ENCODE measurements at regions not wholly inside any gene's neighbourhood (a gene's known extent, or its start where the extent isn't known, plus 50 kb on each side); places are given as distances from the start of the nearest gene placed in this dataset.
"Not testable (repeated sequence)": the region's sequence is repeated elsewhere in the genome, so short reads cannot be mapped to it uniquely, and the experiment has no call there.

DNA sequence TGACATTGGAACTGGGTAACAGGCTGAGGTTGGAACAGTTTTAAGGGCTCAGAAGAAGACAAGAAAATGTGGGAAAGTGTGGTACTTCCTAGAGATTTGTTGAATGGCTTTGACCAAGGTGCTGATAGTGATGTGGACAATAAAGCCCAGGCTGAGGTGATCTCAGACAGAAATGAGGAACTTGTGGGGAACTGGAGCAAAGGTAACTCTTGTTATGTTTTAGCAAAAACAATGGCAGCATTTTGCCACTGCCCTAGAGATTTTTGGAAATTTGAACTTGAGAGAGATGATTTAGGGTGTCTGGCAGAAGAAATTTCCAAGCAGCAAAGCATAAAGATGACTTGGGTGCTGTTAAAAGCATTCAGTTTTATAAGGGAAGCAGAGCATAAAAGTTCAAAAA, 474.7 kb upstream of the ADGRB3 start:
- FAIRE-seq (no peak), DNase-seq (ENCODE audit: low spot score) (no peak)

DNA sequence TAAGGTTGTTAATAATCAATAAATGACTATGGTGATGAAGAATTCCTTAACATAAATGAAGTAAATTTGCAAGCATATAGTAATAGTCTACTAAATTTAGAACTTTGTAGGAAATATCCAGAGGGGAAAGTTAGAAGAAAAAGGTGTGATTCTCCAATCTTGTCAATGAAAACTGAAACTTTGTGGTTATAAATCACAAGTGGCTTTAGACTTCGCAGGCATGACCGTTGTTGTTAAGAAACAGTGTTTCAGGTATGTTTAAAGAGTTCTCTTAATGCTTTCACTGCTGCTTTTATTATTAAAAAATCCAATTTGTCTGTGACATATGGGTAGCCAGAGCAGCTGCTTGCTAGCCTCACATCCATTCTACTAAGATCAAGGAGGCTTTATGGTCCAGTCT, 475.6 kb upstream of the ADGRB3 start:
- DNase-seq (ENCODE audit: low spot score) (no peak), FAIRE-seq (no peak)

DNA sequence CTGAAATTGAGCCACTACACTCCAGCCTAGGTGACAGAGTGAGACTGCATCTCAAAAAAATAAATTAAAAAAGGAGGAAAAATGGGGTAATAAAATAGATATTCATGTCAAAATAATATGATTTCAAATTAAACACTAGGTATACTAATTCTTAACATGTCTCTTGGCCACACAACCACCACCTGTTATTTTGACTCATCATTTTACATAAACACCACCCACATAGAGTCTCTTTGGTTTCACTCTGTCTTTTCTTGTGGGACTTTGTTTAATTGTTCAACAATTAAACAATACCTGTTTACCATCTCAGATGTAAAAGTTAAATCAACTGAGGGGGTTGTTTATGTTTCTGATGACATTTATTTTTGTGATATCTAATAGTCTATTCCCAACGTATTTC, 476.8 kb upstream of the ADGRB3 start:
- no peak for FAIRE-seq

DNA sequence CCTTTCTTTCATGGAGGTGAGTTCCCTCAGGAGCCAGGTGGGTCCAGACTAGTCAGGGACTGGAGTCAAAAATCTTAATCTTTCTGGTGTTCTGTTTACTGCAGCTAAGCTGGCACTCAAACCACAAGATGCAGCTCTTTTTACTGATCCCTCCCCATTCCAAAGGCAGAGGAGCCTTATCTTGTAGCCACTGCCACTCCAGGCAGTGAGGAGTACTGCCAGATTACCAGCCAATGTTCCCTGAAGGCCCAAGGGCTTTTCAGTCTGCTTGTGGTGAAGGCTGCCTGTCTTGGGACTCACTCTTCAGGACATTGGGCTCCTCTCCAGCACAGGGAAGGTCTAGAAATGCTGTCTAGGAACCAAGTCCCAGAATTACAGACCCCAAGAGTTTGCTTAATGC, 490.4 kb upstream of the ADGRB3 start:
- DNase-seq (ENCODE audit: low spot score) (no peak), FAIRE-seq (no peak)

More for the DNA sequence above, 476.8 kb upstream of the ADGRB3 start:
- DNase-seq (ENCODE audit: low spot score): no peak

DNA sequence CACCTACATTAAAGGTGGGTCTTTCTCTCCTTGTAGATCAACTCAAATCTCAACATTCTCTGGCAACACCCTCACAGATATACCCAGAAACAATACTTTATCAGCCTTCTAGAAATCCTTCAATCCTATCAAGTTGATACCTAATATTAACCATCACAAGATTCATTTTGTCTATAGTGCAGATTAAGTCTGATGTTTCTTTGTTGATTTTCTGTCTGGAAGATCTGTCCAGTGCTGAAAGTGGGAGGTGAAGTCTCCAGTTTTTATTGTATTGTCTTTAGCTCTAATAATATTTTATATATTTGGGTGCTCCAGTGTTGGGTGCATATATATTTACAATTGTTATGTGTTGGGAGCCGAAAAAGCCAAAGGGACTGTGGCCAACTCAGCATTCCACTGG, 493.9 kb upstream of the ADGRB3 start:
- DNase-seq (ENCODE audit: low spot score) (no peak), FAIRE-seq (no peak)

DNA sequence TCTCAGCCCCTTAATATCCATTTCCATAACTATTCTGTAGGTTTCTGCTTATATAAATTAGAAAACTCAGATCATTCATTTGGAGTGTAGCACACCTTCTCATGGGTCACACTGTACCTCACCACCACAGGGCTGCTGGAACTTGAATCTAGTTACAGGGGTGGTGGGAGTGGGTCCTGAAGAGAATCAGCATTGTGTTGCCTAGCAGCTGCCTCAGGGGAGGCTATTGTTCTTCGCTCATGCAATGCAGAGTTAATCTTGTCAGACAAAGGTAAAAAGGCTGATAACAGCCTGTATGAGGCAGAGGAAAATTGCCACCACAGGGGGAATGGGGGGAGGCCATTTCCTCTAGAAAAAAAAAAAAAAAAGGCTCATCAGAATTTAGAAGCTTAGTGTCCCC, 496.0 kb upstream of the ADGRB3 start:
- FAIRE-seq (no peak), DNase-seq (ENCODE audit: low spot score) (no peak)

DNA sequence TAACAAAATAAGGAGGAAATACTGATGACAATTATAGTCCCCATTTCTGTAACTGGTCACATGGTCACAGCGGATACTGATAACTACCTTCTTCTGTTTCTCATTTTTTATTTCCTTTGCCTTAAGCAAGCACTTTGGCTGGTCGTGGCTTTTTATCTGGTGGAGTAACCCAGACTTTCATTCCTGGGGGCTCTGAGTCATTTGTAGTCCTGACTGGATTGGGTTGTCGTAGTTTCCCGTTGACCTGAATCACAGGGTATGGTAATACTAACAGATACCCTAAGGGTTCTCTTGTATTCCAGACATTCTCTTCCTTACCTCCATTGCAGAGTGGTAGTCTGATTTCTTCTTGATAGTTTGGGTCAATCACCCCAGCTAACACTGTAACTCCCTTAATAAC, 500.3 kb upstream of the ADGRB3 start:
- FAIRE-seq (no peak), DNase-seq (ENCODE audit: low spot score) (no peak)

DNA sequence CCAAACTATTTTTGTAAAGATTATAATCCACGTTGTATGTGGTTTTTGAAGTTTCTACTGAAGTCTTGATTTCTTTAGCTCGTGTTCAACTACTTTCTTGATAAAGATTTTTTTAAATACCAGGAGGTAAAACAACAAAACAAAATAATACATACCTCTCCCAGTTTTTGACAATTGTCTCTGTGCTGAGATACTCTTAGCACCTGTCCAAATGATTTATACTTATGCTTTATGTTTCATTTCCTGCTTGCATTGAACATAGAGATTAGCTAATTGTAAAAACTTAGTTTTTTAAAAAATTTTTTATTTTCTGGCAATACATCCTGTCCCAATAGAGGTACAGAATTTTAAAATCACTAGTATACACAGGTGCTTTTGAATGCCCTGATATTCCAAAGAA, 506.9 kb upstream of the ADGRB3 start:
- DNase-seq (ENCODE audit: low spot score) (no peak), FAIRE-seq (no peak)

DNA sequence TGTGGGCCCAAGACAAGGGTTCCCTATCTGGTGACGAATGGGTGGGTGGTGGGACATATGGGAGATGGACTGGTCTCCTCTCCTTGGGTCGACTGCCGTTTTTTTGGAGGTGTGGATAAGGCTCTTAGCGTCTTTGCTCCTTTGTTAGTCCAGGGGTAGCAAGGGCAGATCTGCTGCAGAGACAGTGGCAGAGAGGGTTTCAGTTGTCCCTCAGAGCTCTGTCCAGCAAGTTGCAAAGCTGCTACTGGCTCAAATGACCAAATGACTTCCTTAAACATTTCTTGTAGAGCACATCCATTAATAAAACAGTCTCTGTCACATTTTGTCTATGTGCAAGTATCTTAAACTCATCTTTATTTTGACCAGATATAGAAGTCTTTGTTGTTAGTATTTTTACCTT, 508.0 kb upstream of the ADGRB3 start:
- no peak for FAIRE-seq
- DNase-seq (ENCODE audit: low spot score): no peak

DNA sequence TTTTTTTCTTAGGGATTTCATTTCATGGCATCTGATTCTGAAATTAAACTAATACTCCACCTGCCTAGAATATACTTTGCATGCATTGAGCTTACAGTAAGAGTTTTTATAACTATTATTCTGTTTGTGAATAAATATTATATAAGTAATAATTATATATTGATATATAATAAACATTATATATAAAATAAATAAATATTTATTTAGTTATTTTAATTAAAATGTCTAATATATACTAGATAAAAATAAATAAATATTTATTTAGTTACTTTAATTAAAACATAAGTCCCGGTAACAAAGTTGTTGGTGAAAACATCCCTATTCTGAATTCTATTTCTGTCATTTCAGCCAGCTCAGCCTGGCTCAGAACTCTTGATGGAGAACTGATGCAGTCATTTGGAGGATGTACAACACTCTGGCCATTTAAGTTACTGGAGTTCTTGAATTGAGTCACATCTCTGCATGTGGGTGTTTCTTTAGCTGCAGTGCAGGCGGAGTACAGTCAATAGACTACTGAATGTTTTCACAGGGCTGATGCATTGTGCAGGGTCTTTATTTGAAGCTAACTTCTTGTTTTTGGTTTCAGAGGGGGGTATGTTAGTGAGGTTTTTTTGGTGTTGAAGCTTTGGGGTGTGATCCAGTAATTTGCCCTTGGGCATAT, 508.9 kb upstream of the ADGRB3 start:
- FAIRE-seq: peak; percentile 60

DNA sequence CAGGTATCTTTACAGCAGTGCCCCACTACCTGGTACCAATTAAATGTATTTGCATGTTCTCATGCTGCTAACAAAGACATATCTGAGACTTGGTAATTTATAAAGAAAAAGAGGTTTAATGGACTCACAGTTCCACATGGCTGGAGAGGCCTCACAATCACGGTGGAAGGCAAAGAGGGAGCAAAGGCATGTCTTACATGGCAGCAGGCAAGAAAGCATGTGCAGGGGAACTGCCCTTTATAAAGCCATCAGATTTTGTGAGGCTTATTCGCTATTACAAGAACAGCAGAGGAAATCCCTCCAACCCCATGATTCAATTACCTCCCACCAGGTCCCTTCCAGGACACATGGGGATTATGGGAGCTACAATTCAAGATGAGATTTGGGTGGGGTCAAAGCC, 512.1 kb upstream of the ADGRB3 start:
- not testable (repeated sequence) for FAIRE-seq

More for the DNA sequence above, 508.9 kb upstream of the ADGRB3 start:
- DNase-seq (ENCODE audit: low spot score): no peak

DNA sequence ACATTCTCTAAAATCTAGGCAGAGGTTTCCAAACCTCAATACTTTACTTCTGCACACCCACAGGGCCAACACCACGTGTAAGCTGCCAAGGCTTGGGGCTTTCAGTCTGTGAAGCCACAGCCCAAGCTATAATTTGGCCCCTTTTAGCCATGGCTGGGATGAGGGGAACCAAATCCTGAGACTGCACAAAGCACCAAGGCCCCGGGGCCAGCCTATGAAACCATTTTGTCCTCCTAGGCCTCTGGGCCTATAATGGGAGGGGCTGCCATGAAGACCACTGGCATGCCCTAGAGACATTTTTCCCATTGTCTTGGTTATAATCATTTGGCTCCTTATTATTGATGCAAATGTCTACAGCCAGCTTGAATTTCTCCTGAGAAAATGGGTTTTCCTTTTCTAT, 513.0 kb upstream of the ADGRB3 start:
- FAIRE-seq (no peak), DNase-seq (ENCODE audit: low spot score) (no peak)

More for the DNA sequence above, 512.1 kb upstream of the ADGRB3 start:
- not testable (repeated sequence) for DNase-seq (ENCODE audit: low spot score)

DNA sequence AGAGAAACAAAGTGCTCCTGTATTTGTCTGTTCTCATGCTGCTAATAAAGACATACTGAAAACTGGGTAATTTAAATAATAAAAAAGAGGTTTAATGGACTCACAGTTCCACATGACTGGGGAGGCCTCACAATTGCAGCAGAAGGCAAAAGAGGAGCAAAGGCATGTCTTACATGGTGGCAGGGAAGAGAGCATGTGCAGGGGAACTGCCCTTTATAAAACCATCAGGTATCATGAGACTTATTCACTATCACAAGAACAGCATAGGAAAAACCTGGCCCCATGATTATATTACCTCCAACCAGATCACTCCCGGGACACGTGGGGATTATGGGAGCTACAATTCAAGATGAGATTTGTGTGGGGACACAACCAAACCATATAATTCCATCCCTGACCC, 514.1 kb upstream of the ADGRB3 start:
- not testable (repeated sequence) for DNase-seq (ENCODE audit: low spot score); FAIRE-seq

DNA sequence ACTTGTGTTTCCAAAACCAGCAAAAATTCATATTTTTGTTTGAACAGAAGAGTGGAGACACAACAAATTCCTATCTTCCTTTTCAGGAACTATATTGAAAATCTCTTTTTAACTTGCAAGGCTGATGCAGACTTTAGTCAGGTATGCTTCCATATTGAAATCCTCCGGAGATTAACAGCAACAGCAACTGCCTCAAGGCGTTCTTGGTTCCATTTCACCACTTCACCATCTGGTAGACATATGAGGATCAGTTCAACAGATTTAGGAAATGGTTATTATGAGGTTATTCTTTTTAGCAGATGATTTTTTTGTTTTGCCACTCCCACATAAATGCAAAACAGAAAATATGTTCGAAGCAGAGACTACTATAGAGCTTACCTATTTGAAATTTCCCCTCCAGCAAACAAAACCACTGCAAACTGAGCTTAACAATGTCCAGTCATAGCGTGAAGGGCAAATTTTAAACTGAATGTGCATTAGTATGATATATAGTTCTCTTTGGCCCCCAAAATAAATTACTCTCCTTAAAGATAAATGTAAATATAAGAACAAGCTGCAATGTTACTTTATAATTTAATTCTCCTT, 520.5 kb upstream of the ADGRB3 start:
- FAIRE-seq (no peak), DNase-seq (ENCODE audit: low spot score) (no peak)

DNA sequence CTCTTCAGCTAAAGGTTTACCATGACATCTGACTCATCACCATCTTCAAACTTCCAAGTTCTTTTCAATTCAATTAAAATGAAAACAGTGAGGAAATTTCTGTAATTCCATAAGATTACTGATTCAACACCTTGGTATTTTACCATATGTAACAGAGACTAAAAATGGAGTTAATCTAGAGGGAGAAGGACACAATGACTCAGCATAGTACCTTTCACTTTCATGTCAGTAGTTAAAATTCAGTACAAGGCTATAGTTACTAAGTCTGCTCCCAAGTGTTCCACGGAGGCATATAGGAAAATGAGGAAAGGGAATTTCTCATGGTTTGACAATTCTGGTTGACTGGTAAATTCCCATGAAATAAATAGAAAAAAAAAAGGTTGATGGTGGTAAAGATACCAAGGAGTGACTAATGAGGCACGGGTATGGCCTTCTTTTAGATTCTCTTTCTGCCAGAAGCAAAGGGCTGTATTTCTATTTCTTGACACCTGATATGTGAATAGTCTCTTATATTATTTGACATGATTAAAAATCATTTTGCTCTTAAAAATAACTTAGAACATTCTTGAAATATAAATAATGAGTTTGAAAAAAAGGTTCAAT, 526.7 kb upstream of the ADGRB3 start:
- no peak for FAIRE-seq
- DNase-seq (ENCODE audit: low spot score): peak; percentile 61

DNA sequence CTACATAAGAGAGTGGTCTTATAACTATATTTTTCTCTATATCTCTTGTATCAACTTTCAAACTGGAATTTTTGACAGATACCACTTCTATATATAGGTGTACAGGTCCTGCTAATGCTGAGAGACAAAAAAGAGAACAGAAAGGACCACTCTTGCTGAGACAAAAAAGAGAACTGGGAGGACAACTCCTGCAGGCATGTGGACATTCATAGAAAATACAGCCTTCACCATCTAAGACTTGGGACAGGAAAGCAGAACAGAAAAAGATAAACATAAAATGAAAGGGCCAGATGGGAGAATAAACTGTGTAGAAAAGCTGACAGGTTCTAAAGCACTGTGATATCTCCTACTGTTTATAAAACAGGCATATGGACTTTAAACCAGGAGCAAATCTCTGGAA, 541.0 kb upstream of the ADGRB3 start:
- no peak for FAIRE-seq
- DNase-seq (ENCODE audit: low spot score): no peak

DNA sequence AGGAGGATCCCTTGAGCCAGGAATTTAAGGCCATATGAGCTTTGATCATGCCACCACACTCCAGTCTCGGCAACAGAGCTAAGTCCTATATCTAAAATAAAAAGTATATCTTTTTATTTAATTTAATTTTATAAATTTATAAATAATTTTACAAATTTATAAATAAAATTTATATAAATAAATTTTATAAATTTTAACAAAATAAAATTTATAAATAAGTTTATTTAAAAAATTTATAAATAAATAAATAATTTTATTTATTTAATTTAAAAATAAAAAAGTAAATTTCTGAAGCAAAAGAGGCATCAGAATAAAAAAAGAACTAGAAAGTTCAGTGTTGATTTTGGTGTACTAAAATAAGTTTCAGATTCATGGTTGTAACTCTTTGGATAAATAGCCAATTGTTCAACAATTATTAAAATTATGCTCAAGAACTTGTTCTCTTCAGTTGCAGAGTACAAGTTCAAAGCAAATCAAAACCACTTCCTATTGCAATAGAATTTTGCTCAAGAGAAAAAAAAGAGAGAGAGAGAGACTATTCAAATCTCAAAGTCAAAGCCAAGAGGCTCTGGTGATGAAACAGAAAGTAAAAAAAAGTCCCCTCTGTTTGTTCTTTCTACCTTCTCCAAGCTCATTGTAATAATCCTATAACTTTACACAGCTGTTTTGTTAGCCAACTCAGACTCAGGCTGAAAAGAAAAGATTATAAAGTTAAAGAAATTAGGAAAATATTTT, 547.5 kb upstream of the ADGRB3 start:
- peak; percentile 91 for FAIRE-seq
- DNase-seq (ENCODE audit: low spot score): no peak

DNA sequence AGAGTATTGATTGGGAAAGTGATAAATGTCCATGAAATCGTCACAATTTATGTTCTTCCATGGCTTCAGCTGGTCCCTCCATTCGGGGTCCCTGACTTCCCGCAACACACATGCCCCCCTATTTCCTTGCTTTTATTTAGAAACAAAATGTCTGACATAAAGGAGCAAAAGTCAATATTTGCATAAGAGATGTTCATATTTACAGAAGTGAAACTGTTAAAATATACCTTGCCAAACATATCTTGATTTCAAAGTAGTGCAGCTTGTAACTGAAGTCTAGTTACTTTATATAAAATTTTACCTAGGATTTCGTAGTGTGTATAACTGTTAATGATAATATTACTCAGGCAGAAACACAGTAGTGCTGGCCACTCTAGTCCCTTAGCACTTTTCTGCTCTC, 548.9 kb upstream of the ADGRB3 start:
- FAIRE-seq (no peak), DNase-seq (ENCODE audit: low spot score) (no peak)

DNA sequence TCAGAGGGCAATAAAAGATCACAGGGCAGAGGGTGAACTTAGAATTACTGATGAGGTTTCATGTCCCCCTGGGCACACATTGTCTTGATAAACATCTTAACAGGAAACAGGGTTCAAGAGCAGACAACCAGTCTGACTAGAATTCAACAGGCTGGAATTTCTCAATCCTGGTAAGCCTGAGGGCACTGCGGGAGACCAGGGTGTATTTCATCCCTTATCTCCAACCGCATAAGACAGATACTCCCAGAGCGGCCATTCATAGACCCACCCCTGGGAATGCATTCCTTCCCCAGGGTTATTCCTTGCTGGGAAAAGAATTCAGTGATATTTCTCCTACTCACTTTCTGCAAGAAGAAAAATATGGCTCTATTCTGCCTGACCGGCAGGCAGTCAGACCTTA, 549.5 kb upstream of the ADGRB3 start:
- not testable (repeated sequence) for DNase-seq (ENCODE audit: low spot score); FAIRE-seq

DNA sequence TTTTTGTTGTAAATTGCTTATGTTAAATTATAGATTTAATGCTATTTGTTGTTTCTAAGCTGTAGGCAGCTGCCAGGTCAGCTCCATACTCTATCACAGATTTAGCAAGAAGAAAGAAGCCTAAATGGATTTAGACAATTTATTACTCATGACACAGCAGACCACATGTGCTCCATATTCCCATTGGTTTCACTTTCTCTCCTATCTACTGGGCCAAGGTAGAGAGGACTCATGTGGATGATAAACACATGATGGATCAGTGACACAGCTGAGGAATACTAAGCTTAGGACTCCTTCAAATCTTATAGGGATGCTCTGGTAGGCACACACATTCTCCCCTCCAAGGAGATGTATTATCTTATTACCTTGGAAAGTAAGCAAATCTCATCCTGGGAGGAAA, 553.0 kb upstream of the ADGRB3 start:
- DNase-seq (ENCODE audit: low spot score) (peak; percentile 10), FAIRE-seq (no peak)

DNA sequence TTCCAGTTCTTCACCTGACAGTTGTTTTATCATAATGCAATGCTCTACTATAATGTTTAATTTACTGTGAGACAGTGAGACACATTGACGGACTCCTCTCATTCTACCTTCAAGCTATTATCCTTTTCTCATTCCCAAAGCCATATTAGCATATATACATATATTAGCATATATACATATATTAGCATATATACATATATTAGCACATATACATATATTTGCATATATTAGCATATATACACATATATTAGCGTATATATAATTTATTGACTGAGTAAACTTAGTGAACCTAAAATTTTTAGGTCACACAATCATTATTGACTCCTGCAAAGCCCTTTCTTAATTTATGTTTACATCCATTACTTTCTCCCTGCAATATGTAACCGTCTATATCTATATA, 555.0 kb upstream of the ADGRB3 start:
- DNase-seq (ENCODE audit: low spot score) (no peak), FAIRE-seq (no peak)

DNA sequence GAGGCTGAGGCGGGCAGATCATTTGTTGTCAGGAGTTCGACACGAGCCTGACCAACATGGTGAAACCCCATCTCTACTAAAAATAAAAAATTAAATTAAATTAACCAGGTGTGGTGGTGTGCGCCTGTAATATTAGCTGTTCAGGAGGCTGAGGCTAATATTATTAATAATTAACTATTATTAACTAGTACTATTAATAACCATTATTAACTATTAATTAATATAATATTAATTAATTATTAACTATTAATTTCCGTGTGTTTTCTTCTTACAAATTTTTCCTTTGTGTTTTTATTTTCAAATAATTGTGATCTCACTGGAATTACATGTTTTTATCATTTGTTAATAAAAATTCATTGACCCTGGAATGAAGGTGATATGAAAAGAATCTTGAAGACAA, 557.4 kb upstream of the ADGRB3 start:
- FAIRE-seq (no peak), DNase-seq (ENCODE audit: low spot score) (no peak)
